T-helper 22 cell (primary cell): ENCODE measurements at regions not wholly inside any gene's neighbourhood (a gene's known extent, or its start where the extent isn't known, plus 50 kb on each side); places are given as distances from the start of the nearest gene placed in this dataset.
"Not testable (repeated sequence)": the region's sequence is repeated elsewhere in the genome, so short reads cannot be mapped to it uniquely, and the experiment has no call there.

Source experiments
- DNase-seq: peaks from one replicate; pipeline ENCODE4 v3.0.0-alpha.2; 2020; ENCODE audit warnings: low read depth

DNA sequence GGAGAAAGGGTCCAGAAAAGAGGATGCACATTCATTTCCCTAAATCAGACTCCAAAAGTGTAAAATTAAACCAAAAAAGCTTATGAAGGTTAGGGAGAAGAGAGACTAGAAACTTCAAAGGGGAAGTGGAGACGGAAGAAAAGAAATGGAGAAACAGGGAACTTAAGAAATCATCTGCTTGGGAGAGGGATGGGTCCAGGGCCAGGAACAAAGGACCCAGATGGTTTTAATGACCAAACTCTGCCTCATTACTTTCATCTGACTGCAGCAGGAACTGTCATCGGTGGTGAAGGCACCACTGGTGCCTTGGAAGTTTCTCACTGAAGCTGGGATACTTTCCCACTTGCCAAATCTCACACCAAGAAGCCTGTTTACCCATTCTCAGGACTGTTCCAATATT, 70.5 kb upstream of the SLC4A7 start:
- DNase-seq: no peak

GRCh38 chr3:27553886-27554540, 69.8 kb upstream of the SLC4A7 start:
- DNase-seq: no peak

DNA sequence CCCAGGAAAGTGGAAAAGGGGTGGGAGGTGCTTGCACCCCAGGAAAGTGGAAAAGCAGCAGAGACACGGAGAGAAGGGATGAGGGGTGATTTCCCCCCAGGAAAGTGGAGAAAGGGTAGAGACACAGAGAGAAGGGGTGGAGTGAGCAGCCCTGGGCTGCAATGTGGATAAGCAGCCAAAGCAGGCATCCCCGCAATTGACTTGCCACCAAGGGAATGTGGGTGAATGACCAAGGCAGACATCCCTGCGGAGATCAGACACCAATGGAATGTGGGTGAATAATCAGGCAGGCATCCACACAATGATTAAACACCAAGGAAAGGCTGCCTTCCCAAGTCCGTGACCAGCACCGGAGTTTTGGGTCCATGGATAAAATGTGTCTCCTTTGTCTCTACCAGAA, 68.5 kb upstream of the SLC4A7 start:
- not testable (repeated sequence) for DNase-seq

DNA sequence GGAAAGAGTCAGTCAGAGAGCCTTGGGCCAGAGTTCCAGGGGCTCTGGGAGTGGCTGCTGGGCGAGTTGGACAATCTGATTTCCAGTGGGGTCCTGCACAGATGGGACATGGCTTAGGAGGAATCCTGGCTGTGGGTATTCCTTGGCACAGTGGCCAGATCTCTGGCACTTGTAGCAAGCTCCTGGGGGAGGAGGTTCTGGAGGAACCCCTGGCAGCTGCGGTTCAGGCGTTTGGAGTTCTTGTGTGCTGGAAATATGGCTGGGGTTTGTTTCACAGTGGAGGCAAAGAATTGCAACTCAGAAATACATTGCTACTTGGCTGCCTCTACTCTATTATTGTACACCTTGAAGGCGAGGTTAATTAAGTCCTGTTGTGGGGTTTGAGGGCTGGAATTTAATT, 67.2 kb upstream of the SLC4A7 start:
- DNase-seq: not testable (repeated sequence)

GRCh38 chr3:27545061-27545460, 60.9 kb upstream of the SLC4A7 start:
- DNase-seq: no peak

DNA sequence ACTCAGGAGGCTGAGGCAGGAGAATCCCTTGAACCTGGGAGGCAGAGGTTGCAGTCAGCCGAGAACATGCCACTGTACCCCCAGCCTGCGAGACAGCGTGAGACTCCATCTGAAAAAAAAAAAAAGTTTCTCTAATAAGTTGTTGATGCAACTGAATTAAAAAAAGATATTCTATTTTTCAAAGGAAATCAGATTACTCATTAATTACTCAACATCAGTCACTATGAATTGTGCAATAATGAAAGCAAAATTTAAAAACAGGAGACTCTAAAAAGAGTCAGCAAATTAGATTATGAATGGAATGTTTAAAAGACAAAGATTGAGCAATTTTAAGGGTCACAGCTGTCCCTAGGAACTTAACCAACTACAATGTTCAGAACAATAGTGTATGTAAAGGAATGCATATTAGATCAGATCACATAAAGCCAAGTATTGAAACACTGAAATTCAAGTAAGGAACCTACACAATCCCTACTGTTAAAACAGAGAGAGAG, 60.2 kb upstream of the SLC4A7 start:
- DNase-seq: no peak

- DNase-seq: no peak
These were observed 58.3 kb upstream of the SLC4A7 start for GRCh38 chr3:27542476-27542875.

GRCh38 chr3:27540231-27540630, 56.0 kb upstream of the SLC4A7 start:
- DNase-seq: no peak

DNA sequence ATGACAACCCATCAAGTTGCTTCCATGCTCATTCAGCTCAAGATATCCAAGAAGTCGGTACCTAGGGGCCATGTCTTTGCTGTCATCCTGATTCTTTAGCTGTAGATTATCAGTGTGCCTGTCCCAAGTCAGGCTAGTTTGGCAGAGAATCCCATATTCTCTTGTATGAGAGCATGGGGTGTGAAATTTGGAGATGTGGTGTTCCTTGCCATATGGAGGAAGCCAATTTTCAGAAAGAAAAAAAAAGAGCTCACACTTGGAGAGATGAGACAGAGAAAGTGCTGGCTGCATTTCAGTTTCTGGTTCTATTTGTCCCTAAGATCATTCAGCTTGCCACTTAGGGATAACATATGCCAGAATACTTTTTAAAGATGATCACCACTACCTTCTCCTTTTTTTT, 52.3 kb upstream of the SLC4A7 start:
- DNase-seq: no peak

DNA sequence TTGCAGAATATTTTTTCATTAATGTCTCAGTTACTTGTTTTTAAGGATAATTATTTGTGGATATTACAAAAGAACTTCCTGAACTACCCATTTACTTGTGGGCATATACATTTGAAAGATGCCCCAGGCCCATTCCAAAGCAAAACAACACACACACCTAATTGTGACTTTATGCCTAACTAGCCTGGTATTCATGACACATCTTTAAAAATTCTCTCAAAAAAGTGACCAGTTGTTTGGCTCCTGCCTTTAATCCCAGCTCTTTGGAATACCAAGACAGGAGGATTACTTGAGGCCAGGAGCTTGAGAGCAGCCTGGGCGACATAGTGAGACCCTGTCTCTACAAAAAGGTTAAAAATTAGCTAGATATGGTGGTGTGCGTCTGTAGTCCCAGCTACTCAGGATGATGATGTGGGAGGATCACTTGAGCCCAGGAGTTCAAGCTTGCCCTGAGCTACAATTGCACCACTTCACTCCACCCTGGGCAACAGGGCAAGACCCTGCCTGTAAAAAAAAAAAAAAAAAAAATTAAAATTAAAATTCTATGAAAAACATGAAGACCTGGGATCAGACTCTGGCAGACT, 51.7 kb upstream of the SLC4A7 start:
- no peak for DNase-seq

- DNase-seq: peak; percentile 9
These were observed 49.8 kb upstream of the SLC4A7 start for GRCh38 chr3:27533718-27534573.
